ENCODE measurements at regions not wholly inside any gene's neighbourhood (a gene's known extent, or its start where the extent isn't known, plus 50 kb on each side); places are given as distances from the start of the nearest gene placed in this dataset.

DNA sequence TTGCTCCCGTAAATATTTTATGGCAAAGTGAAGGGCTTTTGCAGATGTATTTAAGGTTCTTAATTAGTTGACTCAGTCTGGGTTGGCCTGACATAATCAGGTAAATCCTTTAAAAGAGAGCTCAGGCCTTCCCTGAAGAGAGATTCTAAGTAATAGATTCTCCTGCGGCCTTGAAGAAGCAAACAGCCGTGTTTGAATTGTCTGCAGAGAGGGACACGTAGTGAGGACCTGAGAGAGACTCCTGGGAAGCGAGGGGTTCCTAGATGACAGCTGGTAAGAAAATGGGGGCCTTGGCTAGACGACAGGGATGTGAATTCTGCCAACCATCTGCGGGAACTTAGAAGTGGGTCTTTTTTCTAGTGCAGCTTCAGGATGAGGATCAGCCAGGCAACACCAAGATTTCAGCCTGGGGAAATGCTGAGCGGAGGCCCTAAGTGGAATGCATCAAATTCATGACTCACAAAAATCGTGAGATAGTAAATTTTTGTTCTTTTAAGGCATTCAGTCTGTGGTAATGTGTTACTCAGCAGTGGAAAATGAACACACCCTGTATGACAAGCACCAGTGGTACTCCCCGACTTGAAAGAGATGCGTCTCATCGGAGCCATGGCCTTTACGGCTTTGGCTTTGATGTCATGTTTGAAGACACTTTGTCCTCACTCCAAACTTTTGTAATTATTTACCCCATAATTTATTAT lies 62.1 kb upstream of the SMIM21 start:
- DNase-seq (ENCODE audit: low spot score) = no peak

DNA sequence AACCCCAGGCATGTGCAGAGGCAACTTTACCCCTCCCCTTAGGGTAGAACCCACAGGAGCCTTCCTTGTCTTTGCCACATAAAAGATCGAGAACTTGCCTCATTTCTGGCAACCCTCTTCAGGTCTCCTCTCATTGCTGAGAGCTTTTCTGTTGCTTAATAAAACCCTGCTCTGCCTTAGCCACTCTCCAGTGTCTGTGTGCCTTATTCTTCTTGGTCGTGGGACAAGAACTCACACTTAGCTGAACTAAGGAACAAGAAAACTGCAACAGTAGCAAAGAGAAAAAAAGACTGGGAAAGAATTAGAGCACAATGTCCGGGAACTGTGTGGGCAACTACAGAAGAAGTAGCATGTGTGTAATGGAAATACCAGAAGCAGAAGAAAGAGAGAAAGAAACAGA lies 56.2 kb upstream of the SMIM21 start:
- DNase-seq (ENCODE audit: low spot score) = no peak

- no peak for DNase-seq (ENCODE audit: low spot score)
Measured at GRCh38 chr18:75482880-75483279, 55.4 kb upstream of the SMIM21 start.

DNA sequence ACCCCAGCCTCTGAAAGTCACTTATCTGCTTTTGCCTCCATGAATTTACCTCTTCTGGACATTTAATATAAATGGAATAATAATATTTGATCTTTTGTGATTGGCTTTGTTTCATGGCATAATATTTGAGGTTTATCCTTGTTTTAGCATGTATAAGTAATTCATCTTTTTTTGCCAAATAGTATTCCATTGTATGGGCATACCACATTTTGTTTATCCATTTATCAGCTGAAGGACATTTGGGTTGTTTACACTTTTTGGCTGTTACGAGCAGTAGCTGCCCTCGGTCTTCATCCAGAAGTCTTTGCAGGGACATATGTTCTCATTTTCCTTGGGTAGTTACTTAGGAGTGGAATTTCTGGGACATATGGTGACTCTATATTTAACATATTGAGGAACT lies 53.0 kb upstream of the SMIM21 start:
- no peak for DNase-seq (ENCODE audit: low spot score)

DNA sequence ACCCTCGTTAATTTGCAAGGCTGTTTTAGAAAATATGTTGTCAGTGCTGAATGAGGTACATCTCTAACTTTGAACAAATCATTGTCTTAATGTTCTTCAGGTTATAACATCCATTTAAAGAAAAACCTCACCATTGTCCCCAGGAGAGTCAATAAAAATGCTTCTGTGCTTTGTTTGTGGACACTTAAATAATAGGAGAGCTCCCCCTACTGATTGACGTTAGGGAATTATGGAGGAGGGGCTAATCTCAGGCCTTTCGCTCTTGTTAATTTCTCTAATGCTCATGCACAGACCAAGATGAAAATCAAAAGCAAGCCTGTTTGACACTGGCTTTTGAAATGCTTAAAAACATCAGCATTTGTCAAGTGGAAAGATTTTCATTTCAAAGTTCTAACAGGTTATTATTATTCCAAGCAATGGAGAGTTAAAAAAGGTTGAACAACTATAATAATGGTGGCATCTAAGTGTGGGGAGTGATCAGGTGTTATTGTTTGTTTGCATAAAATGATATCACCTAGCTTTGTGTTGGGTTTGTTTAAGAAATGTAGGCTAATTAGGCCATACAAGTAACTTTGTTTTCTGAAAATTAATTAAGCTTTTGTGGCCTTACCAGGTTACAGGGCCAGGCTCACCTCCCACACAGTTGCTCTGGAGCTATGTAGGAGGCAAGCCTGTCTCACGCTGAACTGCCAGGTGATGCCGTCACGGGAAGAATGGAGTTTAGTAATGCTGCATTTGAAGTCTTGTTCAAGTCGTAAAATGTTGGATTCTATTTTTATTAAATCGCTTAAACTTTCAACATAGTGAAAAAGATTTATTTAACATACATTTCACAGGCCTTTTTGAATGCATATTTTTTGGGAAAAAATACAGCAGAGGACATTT lies 51.7 kb upstream of the SMIM21 start:
- DNase-seq (ENCODE audit: low spot score) = peak; percentile 59

GRCh38 chr18:75477900-75478299 lies 50.4 kb upstream of the SMIM21 start:
- DNase-seq (ENCODE audit: low spot score) = peak; percentile 10
